ENCODE measurements at regions not wholly inside any gene's neighbourhood (a gene's known extent, or its start where the extent isn't known, plus 50 kb on each side); places are given as distances from the start of the nearest gene placed in this dataset.
"Not testable (repeated sequence)": the region's sequence is repeated elsewhere in the genome, so short reads cannot be mapped to it uniquely, and the experiment has no call there.

DNA sequence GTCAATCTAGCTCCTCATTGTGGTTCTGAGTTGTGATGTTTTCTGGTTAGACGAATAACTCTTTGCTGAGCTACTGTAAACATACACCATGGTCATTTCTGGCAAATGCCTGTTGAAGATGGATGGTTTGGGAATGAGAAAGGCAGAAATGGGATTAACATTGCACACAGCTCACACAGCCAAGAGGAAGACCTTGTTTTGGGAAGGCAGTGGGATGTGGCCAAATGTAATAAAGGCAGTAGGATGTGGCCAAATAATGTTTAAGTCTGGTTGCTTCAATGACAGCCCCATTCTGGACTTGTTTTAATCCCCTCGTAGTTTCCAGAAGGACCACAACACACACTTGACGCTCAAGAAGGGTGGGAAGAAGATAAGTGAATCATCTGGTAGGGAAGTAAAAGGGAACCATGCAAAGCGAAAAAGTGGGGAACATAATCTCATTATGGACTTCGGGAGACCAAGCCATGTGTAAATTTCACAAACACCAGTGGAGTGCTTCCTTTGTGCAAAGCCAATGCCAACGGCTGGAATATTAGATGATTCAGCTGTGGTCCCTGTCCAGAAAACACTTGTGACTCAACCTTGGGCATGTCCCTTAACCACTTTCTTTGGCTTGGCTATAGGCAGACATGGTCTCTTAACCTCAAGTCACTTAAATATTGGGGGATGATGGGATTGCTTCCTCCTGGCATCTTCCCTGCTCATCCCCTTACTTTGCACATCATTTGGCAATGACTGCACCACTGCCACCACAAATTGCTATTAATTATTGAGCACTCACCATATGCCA is 284.4 kb upstream of the CRY1 start:
- DNase-seq, result no peak
- Histone ChIP-seq H3K36me3 (ENCODE audit: low read depth, missing control alignments) (no peaks in the 10 kb centered on the region), H3K4me3 (no peak overlapping the region), H3K27ac (no peak overlapping the region), H3K27me3 (no peaks in the 10 kb centered on the region), H3K9me3 (no peaks in the 10 kb centered on the region), H3K4me1 (no peaks in the 10 kb centered on the region)
- no peak for TF ChIP-seq POLR2A (IDR thresholded peaks at IDR 0.05)
- TF ChIP-seq, protein P1, sequence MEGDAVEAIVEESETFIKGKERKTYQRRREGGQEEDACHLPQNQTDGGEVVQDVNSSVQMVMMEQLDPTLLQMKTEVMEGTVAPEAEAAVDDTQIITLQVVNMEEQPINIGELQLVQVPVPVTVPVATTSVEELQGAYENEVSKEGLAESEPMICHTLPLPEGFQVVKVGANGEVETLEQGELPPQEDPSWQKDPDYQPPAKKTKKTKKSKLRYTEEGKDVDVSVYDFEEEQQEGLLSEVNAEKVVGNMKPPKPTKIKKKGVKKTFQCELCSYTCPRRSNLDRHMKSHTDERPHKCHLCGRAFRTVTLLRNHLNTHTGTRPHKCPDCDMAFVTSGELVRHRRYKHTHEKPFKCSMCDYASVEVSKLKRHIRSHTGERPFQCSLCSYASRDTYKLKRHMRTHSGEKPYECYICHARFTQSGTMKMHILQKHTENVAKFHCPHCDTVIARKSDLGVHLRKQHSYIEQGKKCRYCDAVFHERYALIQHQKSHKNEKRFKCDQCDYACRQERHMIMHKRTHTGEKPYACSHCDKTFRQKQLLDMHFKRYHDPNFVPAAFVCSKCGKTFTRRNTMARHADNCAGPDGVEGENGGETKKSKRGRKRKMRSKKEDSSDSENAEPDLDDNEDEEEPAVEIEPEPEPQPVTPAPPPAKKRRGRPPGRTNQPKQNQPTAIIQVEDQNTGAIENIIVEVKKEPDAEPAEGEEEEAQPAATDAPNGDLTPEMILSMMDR (IDR thresholded peaks at IDR 0.05), result no peak
- intact Hi-C loops (cut with DNase I; ENCODE audit: low total_unique reads), result no loop called here
- 91 to 93% methylated on average over 6 of the region's 6 CpGs for whole genome bisulfite sequencing, 2 donors

DNA sequence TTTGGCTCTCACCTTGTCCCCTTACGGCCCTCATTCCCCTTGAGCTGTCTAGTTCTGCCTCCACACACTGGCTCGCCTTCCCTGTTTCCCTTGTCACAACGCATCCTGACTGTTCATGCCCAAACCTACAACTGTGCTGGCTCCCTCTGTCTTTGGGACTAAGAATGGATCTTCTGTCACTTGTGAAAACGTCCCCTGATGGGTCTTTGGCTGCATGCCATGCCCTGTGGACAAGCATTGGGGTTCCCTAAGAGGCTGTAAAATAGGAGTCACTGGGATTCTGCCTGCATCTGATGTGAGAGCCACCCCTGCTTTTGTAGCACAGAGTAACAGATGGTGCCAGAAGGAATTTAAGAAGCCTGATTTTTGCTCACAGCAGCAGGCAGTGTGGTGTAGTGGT is 285.3 kb upstream of the CRY1 start:
- H3K4me3 ChIP-seq, result no peak overlapping the region
- 71 to 84% methylated on average over 4 of the region's 4 CpGs for WGBS, 2 donors
- no peaks in the 10 kb centered on the region for H3K4me1 ChIP-seq
- no peaks in the 10 kb centered on the region for H3K27me3 ChIP-seq
- no peaks in the 10 kb centered on the region for H3K36me3 ChIP-seq (ENCODE audit: low read depth, missing control alignments)
- no peaks in the 10 kb centered on the region for H3K9me3 ChIP-seq
- TF ChIP-seq POLR2A (IDR thresholded peaks at IDR 0.05), result no peak
- TF ChIP-seq, protein P1 (IDR thresholded peaks at IDR 0.05), result no peak
- no peak overlapping the region for H3K27ac ChIP-seq
- intact Hi-C loops (cut with DNase I; ENCODE audit: low total_unique reads), result no loop called here
- no peak for DNase-seq

DNA sequence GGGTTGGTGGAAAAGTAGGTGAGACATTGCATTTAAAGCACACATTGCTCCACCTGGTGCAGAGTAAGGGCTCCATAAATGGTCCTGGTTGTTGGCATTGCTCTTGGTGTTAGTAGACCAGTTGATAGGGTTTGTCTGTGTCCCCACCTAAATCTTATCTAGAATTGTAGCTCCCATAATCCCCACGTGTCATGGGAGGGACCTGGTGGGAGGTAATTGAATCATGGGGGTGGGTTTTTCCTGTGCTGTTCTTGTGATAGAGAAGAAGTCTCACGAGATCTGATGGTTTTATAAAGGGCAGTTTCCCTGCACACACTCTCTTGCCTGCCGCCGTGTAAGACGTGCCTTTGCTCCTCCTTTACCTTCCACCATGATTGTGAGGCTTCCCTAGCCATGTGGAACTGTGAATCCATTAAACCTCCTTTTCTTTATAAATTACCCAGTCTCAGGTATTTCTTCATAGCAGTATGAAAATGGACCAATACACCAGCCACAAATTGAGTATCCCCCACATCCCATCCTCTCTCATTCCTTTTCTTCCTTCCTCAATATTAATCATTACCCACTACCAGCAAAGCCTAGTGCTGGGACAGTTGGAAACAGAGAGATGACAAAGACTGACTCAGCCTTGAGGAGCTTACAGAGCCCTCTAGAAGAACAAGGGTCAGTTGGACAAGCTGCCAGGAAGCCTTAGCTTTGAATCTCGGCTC is 285.9 kb upstream of the CRY1 start:
- H3K27me3 ChIP-seq; H3K9me3 ChIP-seq; DNase-seq; H3K4me3 ChIP-seq; H3K4me1 ChIP-seq; H3K27ac ChIP-seq; H3K36me3 ChIP-seq (ENCODE audit: low read depth, missing control alignments); intact Hi-C loops (cut with DNase I; ENCODE audit: low total_unique reads): not testable (repeated sequence)
- WGBS, 2 donors, result 78 to 85% methylated on average over 6 of the region's 6 CpGs

DNA sequence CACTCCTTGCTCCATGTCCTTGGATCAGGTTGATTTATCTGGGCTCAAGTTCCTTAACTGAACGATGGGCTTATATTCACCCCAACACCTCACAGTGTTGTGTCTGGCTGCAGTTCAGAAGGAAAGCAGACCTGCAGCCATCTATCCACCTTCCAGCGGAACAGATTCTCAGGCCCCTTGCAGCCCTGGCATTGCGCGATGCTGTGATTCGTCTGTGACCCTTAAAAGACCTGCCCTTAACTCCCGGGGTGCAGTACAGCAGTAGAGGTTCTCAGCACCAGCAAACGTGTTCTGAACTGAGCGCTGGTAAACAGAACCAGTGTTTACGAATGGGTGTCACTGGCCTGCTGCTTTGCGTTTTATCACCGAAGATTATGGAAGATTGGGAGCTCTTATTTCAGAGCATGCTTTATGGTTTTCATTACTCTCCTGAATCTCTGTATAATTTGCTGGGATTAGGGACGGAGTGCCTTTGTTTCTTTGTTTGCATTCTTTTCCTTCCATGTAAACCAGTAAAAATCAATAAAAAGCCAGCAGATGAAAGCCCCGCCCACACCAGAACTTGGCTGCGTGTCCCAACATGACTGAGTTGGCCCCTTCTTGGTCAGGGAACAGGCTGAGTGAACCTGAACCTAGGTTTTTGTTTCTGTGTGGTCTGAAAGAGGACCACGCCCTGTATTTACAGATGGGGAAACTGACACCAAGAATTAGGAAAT is 286.7 kb upstream of the CRY1 start:
- Histone ChIP-seq H3K27ac (no peak overlapping the region), H3K36me3 (ENCODE audit: low read depth, missing control alignments) (no peaks in the 10 kb centered on the region), H3K9me3 (no peaks in the 10 kb centered on the region), H3K27me3 (no peaks in the 10 kb centered on the region), H3K4me3 (no peak overlapping the region), H3K4me1 (no peaks in the 10 kb centered on the region)
- intact Hi-C loops (cut with DNase I; ENCODE audit: low total_unique reads), result no loop called here
- DNase-seq, result no peak
- TF ChIP-seq POLR2A (IDR thresholded peaks at IDR 0.05), result no peak
- TF ChIP-seq, protein P1 (IDR thresholded peaks at IDR 0.05), result no peak
- 67% methylated on average over 14 to 15 of the region's 15 CpGs for WGBS, 2 donors

DNA sequence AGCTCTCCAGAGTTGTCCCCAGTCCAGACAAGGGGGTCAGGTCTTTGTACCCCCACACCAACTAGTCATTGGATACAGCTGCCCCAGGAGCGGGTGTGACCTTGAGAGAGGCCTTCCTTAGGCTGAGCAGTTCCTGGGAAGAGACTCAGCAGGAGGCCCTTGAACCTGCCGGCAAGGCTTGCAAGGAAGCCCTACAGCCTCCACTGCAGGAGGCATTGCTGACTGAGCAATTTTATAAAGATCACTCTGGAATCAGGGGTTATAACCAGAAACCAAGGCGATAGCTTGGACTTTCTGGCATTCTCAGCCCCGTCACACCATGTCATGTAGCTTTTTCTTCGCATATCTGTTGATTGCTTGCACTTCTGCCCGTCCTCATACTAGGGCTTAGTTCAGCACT is 291.3 kb upstream of the CRY1 start:
- 79 to 89% methylated on average over 4 to 6 of the region's 6 CpGs for whole genome bisulfite sequencing, 2 donors
- Histone ChIP-seq H3K36me3 (ENCODE audit: low read depth, missing control alignments) (no peaks in the 10 kb centered on the region), H3K9me3 (no peaks in the 10 kb centered on the region), H3K27me3 (no peaks in the 10 kb centered on the region), H3K4me1 (no peaks in the 10 kb centered on the region), H3K27ac (no peak overlapping the region), H3K4me3 (no peak overlapping the region)
- TF ChIP-seq, protein P1 (IDR thresholded peaks at IDR 0.05), result no peak
- no peak for TF ChIP-seq POLR2A (IDR thresholded peaks at IDR 0.05)
- intact Hi-C loops (cut with DNase I; ENCODE audit: low total_unique reads), result no loop called here
- DNase-seq, result no peak

All from testis (tissue), 2 donors.